Prostate gland (tissue), 2 donors: ENCODE measurements at regions not wholly inside any gene's neighbourhood (a gene's known extent, or its start where the extent isn't known, plus 50 kb on each side); places are given as distances from the start of the nearest gene placed in this dataset.

Source experiments
- DNase-seq: peaks from one replicate; pipeline ENCODE4 v3.0.0-alpha.2; 2019; ENCODE audit warnings: low spot score
- H3K27ac ChIP-seq, 2 donors: fragments of 200-600 bp; sonication (generic); 2 replicates each; pipeline ENCODE4 v1.5.1; 2017 to 2019
- H3K27me3 ChIP-seq: fragments of 200-600 bp; sonication (generic); replicated peaks from 2 replicates; pipeline ENCODE4 v1.5.1; 2019; ENCODE audit not compliant: insufficient read depth
- H3K36me3 ChIP-seq, 2 donors: fragments of 200-600 bp; sonication (generic); 1 replicate in 1 of 2; 2 replicates in 1 of 2; pipeline versions ENCODE4 v1.5.1 to v1.8.1; 2017 to 2019
- H3K4me1 ChIP-seq: fragments of 200-600 bp; sonication (generic); replicated peaks from 2 replicates; pipeline ENCODE4 v1.5.1; 2019
- H3K4me3 ChIP-seq, 2 donors: fragments of 200-600 bp; sonication (generic); 2 replicates each; pipeline ENCODE4 v1.5.1; 2017 to 2019
- H3K9me3 ChIP-seq: fragments of 200-600 bp; sonication (generic); 2 replicates; pipeline ENCODE4 v1.5.1; 2017
- CTCF ChIP-seq, 4 experiments: fragments of 200-600 bp in 2 of 4; fragments of 450-650 bp in 2 of 4; sonication (generic) in 2 of 4; IDR thresholded peaks; 1 replicate in 3 of 4; 2 replicates in 1 of 4; pipeline ENCODE4 v1.5.1; 2016 to 2019; ENCODE audit warnings: antibody characterized with exemption in 4 of 4, mild to moderate bottlenecking in 2 of 4, moderate library complexity in 2 of 4
- POLR2A ChIP-seq: fragments of 450-650 bp; IDR thresholded peaks from one replicate; pipeline ENCODE4 v1.6.1; 2016; ENCODE audit warnings: antibody characterized with exemption, mild to moderate bottlenecking
- POLR2AphosphoS5 ChIP-seq: sonication (generic); formaldehyde crosslinking; IDR thresholded peaks from one replicate; pipeline ENCODE4 v1.6.1; 2017; ENCODE audit warnings: antibody characterized with exemption
- WGBS: methylation state at CpG from one replicate; pipeline ENCODE4 v1.1.5; 2018; 5-methylcytosine and 5-hydroxymethylcytosine counted together
- intact Hi-C: fragments of 100-400 bp; cut with DNase I; formaldehyde crosslinking; loops from one replicate; pipeline ENCODE4 v1.14.2; 2022

GRCh38 chr3:66755924-66756323 lies 242.2 kb upstream of the KBTBD8 start:
- TF ChIP-seq POLR2AphosphoS5, result no peak
- no peak for TF ChIP-seq POLR2A
- TF ChIP-seq CTCF (IDR thresholded peaks at IDR 0.05), result no peak
- H3K36me3 ChIP-seq, result no peaks in the 10 kb centered on the region
- no peak for DNase-seq
- H3K4me3 ChIP-seq, result no peak overlapping the region
- no peaks in the 10 kb centered on the region for H3K27me3 ChIP-seq
- H3K4me1 ChIP-seq, result no peaks in the 10 kb centered on the region
- H3K9me3 ChIP-seq, result no peaks in the 10 kb centered on the region
- H3K27ac ChIP-seq, result no peak overlapping the region
- intact Hi-C loops, result no loop called here
- 98% methylated on average over 6 of the region's 6 CpGs for WGBS

- 74% methylated on average over 8 of the region's 8 CpGs for WGBS
- Histone ChIP-seq H3K9me3 (no peaks in the 10 kb centered on the region), H3K4me3 (no peak overlapping the region), H3K4me1 (no peaks in the 10 kb centered on the region), H3K27ac (no peak overlapping the region), H3K36me3 (no peaks in the 10 kb centered on the region), H3K27me3 (no peaks in the 10 kb centered on the region)
- TF ChIP-seq CTCF (IDR thresholded peaks at IDR 0.05) (no peak), POLR2A (no peak), POLR2AphosphoS5 (no peak)
- intact Hi-C loops, result no loop called here
- no peak for DNase-seq
These were observed 241.6 kb upstream of the KBTBD8 start for GRCh38 chr3:66756468-66757036.

- H3K4me1 ChIP-seq, result no peaks in the 10 kb centered on the region
- WGBS, result 84% methylated on average over 9 of the region's 9 CpGs
- intact Hi-C loops, result no loop called here
- DNase-seq, result no peak
- no peak overlapping the region for H3K4me3 ChIP-seq
- no peaks in the 10 kb centered on the region for H3K27me3 ChIP-seq
- no peaks in the 10 kb centered on the region for H3K9me3 ChIP-seq
- no peaks in the 10 kb centered on the region for H3K36me3 ChIP-seq
- TF ChIP-seq CTCF (IDR thresholded peaks at IDR 0.05) (no peak), POLR2AphosphoS5 (no peak), POLR2A (no peak)
- peak overlapping the region in 1 of 2 donors; percentile 18 for H3K27ac ChIP-seq
These were observed 236.9 kb upstream of the KBTBD8 start for GRCh38 chr3:66761093-66761780.

GRCh38 chr3:66762916-66763693 lies 235.0 kb upstream of the KBTBD8 start:
- WGBS, result 32% methylated on average over 6 of the region's 6 CpGs
- peak; percentile 98 for DNase-seq
- H3K4me3 ChIP-seq, result no peak overlapping the region
- TF ChIP-seq POLR2A, result no peak
- peak; percentile 95 for TF ChIP-seq POLR2AphosphoS5
- no peaks in the 10 kb centered on the region for H3K4me1 ChIP-seq
- intact Hi-C loops, result no loop called here
- H3K27ac ChIP-seq, result peak overlapping the region; percentile 22 to 60
- no peaks in the 10 kb centered on the region for H3K36me3 ChIP-seq
- no peaks in the 10 kb centered on the region for H3K9me3 ChIP-seq
- no peaks in the 10 kb centered on the region for H3K27me3 ChIP-seq

- no peak overlapping the region for H3K27ac ChIP-seq
- no peaks in the 10 kb centered on the region for H3K4me1 ChIP-seq
- 60% methylated on average over 5 of the region's 5 CpGs for WGBS
- intact Hi-C loops, result no loop called here
- H3K36me3 ChIP-seq, result no peaks in the 10 kb centered on the region
- TF ChIP-seq POLR2A (no peak), CTCF (IDR thresholded peaks at IDR 0.05) (no peak), POLR2AphosphoS5 (no peak)
- no peaks in the 10 kb centered on the region for H3K27me3 ChIP-seq
- no peak for DNase-seq
- no peak overlapping the region for H3K4me3 ChIP-seq
- no peaks in the 10 kb centered on the region for H3K9me3 ChIP-seq
These were observed 220.0 kb upstream of the KBTBD8 start for GRCh38 chr3:66778107-66778506.
